ENCODE measurements at regions not wholly inside any gene's neighbourhood (a gene's known extent, or its start where the extent isn't known, plus 50 kb on each side); places are given as distances from the start of the nearest gene placed in this dataset.

DNA sequence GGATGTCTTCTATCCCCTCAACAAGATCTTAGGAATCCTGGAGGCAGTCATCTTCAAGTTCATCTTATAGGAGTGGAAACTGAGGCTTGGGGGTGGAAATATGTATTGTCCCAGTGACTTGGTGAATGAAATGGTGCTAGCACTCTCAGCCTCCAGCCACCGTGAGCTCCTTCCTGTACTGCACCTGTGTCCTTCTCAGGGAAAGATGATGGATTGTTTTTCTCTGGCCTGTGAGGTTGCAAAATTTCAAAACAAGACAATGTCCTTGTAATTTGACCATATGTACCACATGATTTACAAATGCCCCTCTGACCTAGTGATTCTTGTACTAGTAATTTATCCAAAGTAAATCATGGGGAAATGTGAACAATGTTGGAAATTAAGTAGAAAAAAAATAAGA is 71.0 kb upstream of the CHCHD3 start:
- Histone ChIP-seq H3K79me1 (ENCODE audit: insufficient read depth, low read depth, low read length, poor library complexity, severe bottlenecking) (no peaks in the 10 kb centered on the region), H3K23me2 (ENCODE audit: insufficient read length, low read depth, low read length, poor library complexity, severe bottlenecking) (no peaks in the 10 kb centered on the region), H3K18ac (ENCODE audit: insufficient read length, low read depth, low read length) (no peak overlapping the region), H3K9me3 (ENCODE audit: control insufficient read depth, low read depth, low read length) (no peaks in the 10 kb centered on the region), H3K4me2 (ENCODE audit: insufficient read depth, insufficient read length, low read length) (no peak overlapping the region), H3K4ac (ENCODE audit: low read depth, low read length) (no peak overlapping the region), H3K27me3 (ENCODE audit: insufficient read depth, low read length) (no peaks in the 10 kb centered on the region), H2AK5ac (ENCODE audit: insufficient read length, low read length) (no peak overlapping the region), H3K14ac (ENCODE audit: insufficient read depth, low read length) (no peak overlapping the region), H3K23ac (ENCODE audit: insufficient read length, low read depth, low read length) (no peak overlapping the region), H2BK12ac (ENCODE audit: insufficient read length, low read depth, low read length) (no peak overlapping the region), H2BK20ac (ENCODE audit: low read depth, low read length, poor library complexity, severe bottlenecking) (no peak overlapping the region), H3K79me2 (ENCODE audit: insufficient read depth, low read length) (no peaks in the 10 kb centered on the region), H4K5ac (ENCODE audit: insufficient read length, low read depth, low read length) (no peak overlapping the region), H2BK120ac (ENCODE audit: low read depth, low read length, poor library complexity, severe bottlenecking) (no peak overlapping the region), H2AFZ (ENCODE audit: low read length) (no peak overlapping the region), H2BK5ac (ENCODE audit: insufficient read length, low read length) (no peak overlapping the region), H3K56ac (ENCODE audit: insufficient read length, low read depth, low read length) (no peak overlapping the region), H4K91ac (ENCODE audit: insufficient read length, low read depth, low read length) (no peak overlapping the region), H3K4me1 (ENCODE audit: insufficient read depth, low read length) (no peaks in the 10 kb centered on the region), H2BK15ac (ENCODE audit: low read depth, low read length) (no peak overlapping the region), H4K8ac (replicated peaks; ENCODE audit: insufficient read length, low read depth, low read length) (no peak overlapping the region), H3K27ac (ENCODE audit: insufficient read length, low read depth, low read length) (no peak overlapping the region), H4K20me1 (ENCODE audit: control insufficient read depth, insufficient read depth, insufficient read length) (no peaks in the 10 kb centered on the region), H3K9ac (ENCODE audit: extremely low read depth, insufficient read length, low read length) (no peak overlapping the region), H3T11ph (ENCODE audit: low read length) (no peak overlapping the region)
- peaks cover 6 to 10% of the 10 kb centered on the region in 2 experiments for H3K4me1 Mint-ChIP-seq
- no peak for DNase-seq
- H3K9me3 Mint-ChIP-seq = no peaks in the 10 kb centered on the region
- H3K27ac Mint-ChIP-seq = no peak overlapping the region
- no CpG with 5 or more reads among the region's 1 CpG for WGBS (ENCODE audit: extremely low coverage, insufficient read length, low lambda C conversion rate)
- TF ChIP-seq, protein P1, sequence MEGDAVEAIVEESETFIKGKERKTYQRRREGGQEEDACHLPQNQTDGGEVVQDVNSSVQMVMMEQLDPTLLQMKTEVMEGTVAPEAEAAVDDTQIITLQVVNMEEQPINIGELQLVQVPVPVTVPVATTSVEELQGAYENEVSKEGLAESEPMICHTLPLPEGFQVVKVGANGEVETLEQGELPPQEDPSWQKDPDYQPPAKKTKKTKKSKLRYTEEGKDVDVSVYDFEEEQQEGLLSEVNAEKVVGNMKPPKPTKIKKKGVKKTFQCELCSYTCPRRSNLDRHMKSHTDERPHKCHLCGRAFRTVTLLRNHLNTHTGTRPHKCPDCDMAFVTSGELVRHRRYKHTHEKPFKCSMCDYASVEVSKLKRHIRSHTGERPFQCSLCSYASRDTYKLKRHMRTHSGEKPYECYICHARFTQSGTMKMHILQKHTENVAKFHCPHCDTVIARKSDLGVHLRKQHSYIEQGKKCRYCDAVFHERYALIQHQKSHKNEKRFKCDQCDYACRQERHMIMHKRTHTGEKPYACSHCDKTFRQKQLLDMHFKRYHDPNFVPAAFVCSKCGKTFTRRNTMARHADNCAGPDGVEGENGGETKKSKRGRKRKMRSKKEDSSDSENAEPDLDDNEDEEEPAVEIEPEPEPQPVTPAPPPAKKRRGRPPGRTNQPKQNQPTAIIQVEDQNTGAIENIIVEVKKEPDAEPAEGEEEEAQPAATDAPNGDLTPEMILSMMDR (conservative IDR thresholded peaks at IDR 0.05) = no peak
- no peaks in the 10 kb centered on the region for H3K36me3 Mint-ChIP-seq (ENCODE audit: insufficient read depth in 1 of 3, low read depth in 3 of 3)
- H3K4me3 Mint-ChIP-seq = no peak overlapping the region
- no peaks in the 10 kb centered on the region; the same call in 1 of the 2 replicates for H3K27me3 Mint-ChIP-seq (ENCODE audit: low read depth)
